OCI-LY3 (cell line): ENCODE measurements at regions not wholly inside any gene's neighbourhood (a gene's known extent, or its start where the extent isn't known, plus 50 kb on each side); places are given as distances from the start of the nearest gene placed in this dataset.

Experiments
- H2AFZ ChIP-seq: fragments of 200-600, 300-600 bp; shearing (Covaris generic); 2 replicates; pipeline ENCODE4 v1.6.0; 2014; ENCODE audit warnings: antibody characterized with exemption, low read depth, low read length
- H3K27ac ChIP-seq: fragments of 200-600, 300-600 bp; sonication (generic); 2 replicates; pipeline ENCODE4 v1.5.1; 2014; ENCODE audit warnings: mild to moderate bottlenecking, low read length, moderate library complexity, mixed read lengths
- H3K27me3 ChIP-seq: fragments of 200-600, 300-600 bp; sonication (generic); 2 replicates; pipeline ENCODE4 v1.6.1; 2014; ENCODE audit warnings: low read depth, low read length, mixed read lengths
- H3K36me3 ChIP-seq: fragments of 200-600, 300-600 bp; sonication (generic); replicated peaks from 2 replicates; pipeline ENCODE3; 2014; ENCODE audit warnings: low read depth, low read length, mixed read lengths
- H3K4me1 ChIP-seq: fragments of 300-600, 200-600 bp; sonication (generic); 2 replicates; pipeline ENCODE4 v1.6.1; 2014; ENCODE audit warnings: low read length, mixed read lengths
- H3K4me2 ChIP-seq: fragments of 200-600, 300-600 bp; sonication (generic); 2 replicates; pipeline ENCODE4 v1.6.1; 2014; ENCODE audit warnings: low read length, mixed read lengths
- H3K4me3 ChIP-seq: fragments of 300-600, 200-600 bp; sonication (generic); 2 replicates; pipeline ENCODE4 v1.5.1; 2014; ENCODE audit warnings: antibody characterized with exemption, mild to moderate bottlenecking, low read length, moderate library complexity
- H3K79me2 ChIP-seq: fragments of 300-600, 200-600 bp; shearing (Covaris generic); 2 replicates; pipeline ENCODE4 v1.6.1; 2014; ENCODE audit warnings: mild to moderate bottlenecking, low read length, mixed read lengths
- H3K9ac ChIP-seq: fragments of 300-600, 200-600 bp; shearing (Covaris generic); 2 replicates; pipeline ENCODE4 v1.6.0; 2014; ENCODE audit warnings: mild to moderate bottlenecking, low read length, moderate library complexity
- H3K9me3 ChIP-seq: fragments of 200-600, 300-600 bp; shearing (Covaris generic); 2 replicates; pipeline ENCODE4 v1.6.1; 2014; ENCODE audit warnings: low read length, mixed read lengths; ENCODE audit not compliant: insufficient read depth
- H4K20me1 ChIP-seq: fragments of 200-600, 300-600 bp; sonication (generic); 2 replicates; pipeline ENCODE4 v1.6.1; 2016; ENCODE audit warnings: low read length, mixed read lengths; ENCODE audit not compliant: insufficient read depth
- EZH2phosphoT487 ChIP-seq: fragments of 200-600 bp; shearing (Covaris generic); IDR thresholded peaks from 2 replicates; pipeline ENCODE4 v1.6.1; 2018; ENCODE audit warnings: antibody characterized with exemption, mixed run types, low read depth
- TF ChIP-seq, protein P1 (sequence below): fragments of 200-600, 300-600 bp; sonication (generic); IDR thresholded peaks from 2 replicates; pipeline ENCODE4 v1.5.1; 2014; ENCODE audit warnings: antibody characterized with exemption, low read length, low read depth

DNA sequence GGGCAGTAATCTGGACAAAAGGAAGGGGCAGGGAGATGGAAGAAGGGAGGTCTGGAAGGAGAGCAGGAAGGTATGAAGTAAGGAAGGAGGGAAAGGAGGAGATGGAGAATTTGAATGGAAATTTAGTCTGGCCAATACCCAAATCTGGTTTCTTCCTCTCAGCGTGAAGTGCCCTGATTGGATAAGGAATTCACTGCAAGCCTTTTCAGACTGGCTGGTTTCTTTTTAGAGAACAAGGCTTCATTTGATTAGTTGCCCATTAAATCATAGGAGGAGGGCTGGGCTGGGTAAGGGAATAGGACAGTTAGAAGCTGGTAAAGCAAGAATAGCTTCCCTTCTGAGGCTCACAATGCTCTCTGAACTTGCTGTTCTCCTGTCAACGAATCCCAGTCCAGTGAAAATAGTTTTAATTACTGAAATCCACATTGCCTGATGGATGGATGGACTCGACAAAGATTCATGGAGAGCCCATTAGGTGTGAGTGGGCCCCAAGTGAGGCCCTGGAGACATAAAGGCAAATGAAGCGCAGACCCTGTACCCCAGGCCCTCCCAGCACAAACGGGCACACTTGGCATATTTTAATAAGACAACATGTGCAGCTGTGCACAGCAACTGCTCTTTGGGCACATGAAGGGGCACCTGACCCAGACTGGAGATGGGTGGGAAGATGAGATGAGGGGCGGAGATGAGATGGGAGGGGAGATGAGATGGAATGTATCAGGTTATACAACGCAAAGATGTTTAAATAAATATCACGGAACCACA, 347.1 kb upstream of the GATB start:
- H2AFZ ChIP-seq, result no peak overlapping the region
- no peak overlapping the region for H3K9ac ChIP-seq
- peaks cover 11% of the 10 kb centered on the region for H3K4me1 ChIP-seq
- no peaks in the 10 kb centered on the region for H3K9me3 ChIP-seq
- no peaks in the 10 kb centered on the region for H4K20me1 ChIP-seq
- TF ChIP-seq EZH2phosphoT487, result no peak
- H3K36me3 ChIP-seq, result no peaks in the 10 kb centered on the region
- H3K4me3 ChIP-seq, result no peak overlapping the region
- no peak overlapping the region for H3K4me2 ChIP-seq
- no peaks in the 10 kb centered on the region for H3K79me2 ChIP-seq
- no peak overlapping the region for H3K27ac ChIP-seq
- peaks cover 9% of the 10 kb centered on the region for H3K27me3 ChIP-seq

DNA sequence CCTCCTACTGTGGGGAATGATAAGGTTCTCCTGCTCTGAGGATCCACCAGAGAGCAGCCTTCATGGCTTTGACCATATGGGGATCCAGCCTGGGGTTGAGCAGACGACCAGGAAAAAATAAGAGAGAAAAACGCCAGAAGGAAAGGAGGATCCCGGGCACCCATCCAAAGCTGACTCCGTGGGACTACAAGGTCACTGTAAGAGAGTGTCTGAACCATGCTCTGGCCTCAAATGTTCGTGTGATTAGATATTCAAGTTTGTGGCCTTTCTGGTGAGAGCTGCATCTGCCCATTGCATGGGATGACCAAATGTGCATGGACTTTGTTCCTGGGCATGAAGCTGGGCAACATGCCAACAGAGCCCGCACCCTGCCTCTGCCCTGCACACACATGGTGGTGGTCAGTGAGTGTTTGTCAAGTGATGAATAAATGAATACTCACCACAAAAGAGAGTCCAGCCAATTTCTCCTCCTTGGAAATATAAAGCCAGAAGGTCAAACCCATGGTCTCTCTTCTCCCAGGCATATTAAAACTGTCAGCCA, 346.0 kb upstream of the GATB start:
- Histone ChIP-seq H3K27me3 (peaks cover 9% of the 10 kb centered on the region), H3K79me2 (no peaks in the 10 kb centered on the region), H2AFZ (no peak overlapping the region), H3K36me3 (no peaks in the 10 kb centered on the region), H3K4me1 (peaks cover 17% of the 10 kb centered on the region), H4K20me1 (no peaks in the 10 kb centered on the region), H3K9ac (no peak overlapping the region), H3K27ac (no peak overlapping the region), H3K4me3 (no peak overlapping the region), H3K9me3 (no peaks in the 10 kb centered on the region), H3K4me2 (no peak overlapping the region)
- TF ChIP-seq, protein P1, sequence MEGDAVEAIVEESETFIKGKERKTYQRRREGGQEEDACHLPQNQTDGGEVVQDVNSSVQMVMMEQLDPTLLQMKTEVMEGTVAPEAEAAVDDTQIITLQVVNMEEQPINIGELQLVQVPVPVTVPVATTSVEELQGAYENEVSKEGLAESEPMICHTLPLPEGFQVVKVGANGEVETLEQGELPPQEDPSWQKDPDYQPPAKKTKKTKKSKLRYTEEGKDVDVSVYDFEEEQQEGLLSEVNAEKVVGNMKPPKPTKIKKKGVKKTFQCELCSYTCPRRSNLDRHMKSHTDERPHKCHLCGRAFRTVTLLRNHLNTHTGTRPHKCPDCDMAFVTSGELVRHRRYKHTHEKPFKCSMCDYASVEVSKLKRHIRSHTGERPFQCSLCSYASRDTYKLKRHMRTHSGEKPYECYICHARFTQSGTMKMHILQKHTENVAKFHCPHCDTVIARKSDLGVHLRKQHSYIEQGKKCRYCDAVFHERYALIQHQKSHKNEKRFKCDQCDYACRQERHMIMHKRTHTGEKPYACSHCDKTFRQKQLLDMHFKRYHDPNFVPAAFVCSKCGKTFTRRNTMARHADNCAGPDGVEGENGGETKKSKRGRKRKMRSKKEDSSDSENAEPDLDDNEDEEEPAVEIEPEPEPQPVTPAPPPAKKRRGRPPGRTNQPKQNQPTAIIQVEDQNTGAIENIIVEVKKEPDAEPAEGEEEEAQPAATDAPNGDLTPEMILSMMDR, result no peak
- no peak for TF ChIP-seq EZH2phosphoT487

DNA sequence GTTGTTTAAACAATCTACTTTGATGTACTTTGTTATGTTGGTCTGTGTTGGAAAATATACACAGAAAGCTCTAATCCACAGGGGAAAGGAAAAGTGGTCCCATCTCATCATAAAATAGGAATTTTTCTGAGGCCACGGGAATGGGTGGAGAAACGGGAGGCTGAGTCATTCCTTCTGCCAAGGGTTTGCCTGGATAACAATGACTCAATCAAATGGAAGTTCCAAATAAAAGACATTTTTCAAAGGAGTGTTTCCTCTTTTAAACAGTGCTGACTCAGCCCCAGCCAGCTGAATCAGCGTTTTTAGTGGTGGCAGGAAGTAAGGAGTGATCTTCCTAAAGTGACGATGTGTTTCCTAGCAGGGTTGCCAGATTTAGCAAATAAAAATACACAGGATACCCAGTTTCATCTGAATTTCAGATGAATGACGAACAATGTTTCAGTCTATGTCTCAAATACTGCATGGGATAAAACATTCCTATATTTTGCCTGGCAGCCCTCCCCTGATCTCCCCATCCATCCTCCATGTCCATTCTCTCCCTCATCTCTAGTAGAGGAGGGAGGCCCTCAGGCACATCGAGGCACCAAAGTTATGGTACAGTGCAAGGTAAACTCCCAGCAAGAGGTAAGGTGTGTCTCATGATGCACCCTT, 345.4 kb upstream of the GATB start:
- Histone ChIP-seq H3K9me3 (no peaks in the 10 kb centered on the region), H3K4me3 (no peak overlapping the region), H3K4me2 (no peak overlapping the region), H3K36me3 (no peaks in the 10 kb centered on the region), H3K4me1 (peaks cover 19% of the 10 kb centered on the region), H3K27ac (no peak overlapping the region), H3K9ac (no peak overlapping the region), H4K20me1 (no peaks in the 10 kb centered on the region), H3K27me3 (peaks cover 9% of the 10 kb centered on the region), H3K79me2 (no peaks in the 10 kb centered on the region), H2AFZ (no peak overlapping the region)
- TF ChIP-seq, protein P1, result no peak
- no peak for TF ChIP-seq EZH2phosphoT487

DNA sequence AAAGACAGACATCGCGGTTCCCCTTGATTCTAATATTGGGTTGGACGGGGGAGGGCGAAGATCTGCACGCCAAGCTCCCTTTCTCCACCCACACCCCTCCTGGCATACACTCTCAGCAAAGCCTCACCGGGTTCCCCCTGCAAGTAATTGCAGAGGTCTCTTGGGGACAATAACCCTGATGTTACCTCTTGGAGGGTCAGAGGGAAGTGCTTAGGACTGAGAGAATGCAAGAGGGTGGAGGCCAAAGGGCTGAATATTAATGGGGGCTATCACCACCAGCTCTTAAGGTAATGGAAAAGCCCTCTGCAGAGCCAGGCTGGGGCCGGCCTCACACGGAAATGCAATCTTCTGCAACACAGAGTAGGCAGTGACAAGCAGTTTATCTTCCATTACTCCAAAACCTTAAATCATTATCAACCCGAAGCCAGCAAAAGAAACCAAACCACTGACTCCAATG, 344.1 kb upstream of the GATB start:
- Histone ChIP-seq H3K4me3 (no peak overlapping the region), H3K79me2 (no peaks in the 10 kb centered on the region), H4K20me1 (no peaks in the 10 kb centered on the region), H3K4me2 (no peak overlapping the region), H3K27ac (no peak overlapping the region), H3K36me3 (no peaks in the 10 kb centered on the region), H2AFZ (no peak overlapping the region), H3K4me1 (peaks cover 32% of the 10 kb centered on the region), H3K9me3 (no peaks in the 10 kb centered on the region), H3K9ac (no peak overlapping the region), H3K27me3 (peaks cover 9% of the 10 kb centered on the region)
- TF ChIP-seq, protein P1, result no peak
- TF ChIP-seq EZH2phosphoT487, result no peak
